ENCODE measurements at regions not wholly inside any gene's neighbourhood (a gene's known extent, or its start where the extent isn't known, plus 50 kb on each side); places are given as distances from the start of the nearest gene placed in this dataset.

DNA sequence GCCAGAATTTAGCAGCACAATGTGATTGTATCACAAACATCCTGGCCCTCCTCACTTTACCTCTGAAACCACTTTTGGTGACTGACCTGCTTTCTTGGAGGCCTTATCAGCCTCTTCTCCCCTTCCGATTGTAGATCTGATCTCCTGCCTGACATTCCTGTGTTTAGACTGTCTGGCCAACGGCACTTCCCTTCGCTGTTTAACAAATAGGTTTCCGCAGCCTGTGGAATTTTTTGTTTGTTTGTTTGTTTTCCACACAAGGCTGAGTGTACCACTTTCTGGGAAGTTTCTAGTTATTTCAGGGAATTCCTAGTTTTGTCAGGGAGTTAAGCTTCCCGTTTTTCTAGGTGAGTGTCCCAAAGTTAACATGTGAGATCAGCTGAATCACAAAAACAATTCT, 65.9 kb upstream of the CDKN3 start:
- DNase-seq: no peak
- 89% methylated on average over 2 of the region's 5 CpGs for WGBS (ENCODE audit: insufficient coverage)
- POLR2A ChIA-PET: no interaction called here
- H3K4me1 ChIP-seq (ENCODE audit: control extremely low read depth in 1 of 4, control insufficient read depth in 4 of 4, insufficient read depth in 4 of 4, low read length in 3 of 4): no peaks in the 10 kb centered on the region
- no peak overlapping the region for H3K27ac ChIP-seq (ENCODE audit: insufficient read depth in 1 of 2, low read depth in 1 of 2, low read length in 2 of 2, poor library complexity in 1 of 2, severe bottlenecking in 2 of 2)
- H3K36me3 ChIP-seq (ENCODE audit: control insufficient read depth in 4 of 4, insufficient read depth in 4 of 4, low read length in 3 of 4): no peaks in the 10 kb centered on the region
- H3K4me3 ChIP-seq (ENCODE audit: control insufficient read depth in 1 of 7, extremely low read depth in 1 of 7, insufficient read depth in 4 of 7, low read depth in 2 of 7, low read length in 6 of 7): no peak overlapping the region
- no peaks in the 10 kb centered on the region for H3K9me3 ChIP-seq (ENCODE audit: control extremely low read depth in 1 of 5, control insufficient read depth in 4 of 5, insufficient read depth in 2 of 5, low read depth in 1 of 5, low read length in 4 of 5)
- H3K27me3 ChIP-seq (replicated peaks in 2 of 5; ENCODE audit: control insufficient read depth in 4 of 5, insufficient read depth in 5 of 5, low read length in 4 of 5): peaks cover 0 to 3% (median 2%) of the 10 kb centered on the region in 5 experiments
- CTCF ChIA-PET: no interaction called here

DNA sequence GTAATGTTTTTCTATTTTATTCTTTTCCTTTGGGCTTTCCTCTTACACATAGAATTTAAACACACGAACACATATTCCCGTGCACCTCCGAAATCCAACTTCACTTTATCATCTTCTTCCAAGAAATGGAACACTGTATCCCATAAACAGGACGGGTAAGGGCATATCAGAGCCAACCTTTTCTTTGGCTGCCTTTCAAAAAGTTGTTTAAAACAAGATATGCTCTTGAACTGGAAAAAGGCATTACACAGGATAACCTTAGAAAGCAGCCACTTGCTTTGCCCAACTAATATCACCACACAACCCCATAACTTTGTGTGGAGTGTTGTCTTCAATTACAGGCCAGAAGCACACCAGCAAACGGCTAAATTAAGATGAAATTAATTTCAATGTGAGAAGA, 65.3 kb upstream of the CDKN3 start:
- Histone ChIP-seq H3K4me1 (ENCODE audit: control extremely low read depth in 1 of 4, control insufficient read depth in 4 of 4, insufficient read depth in 4 of 4, low read length in 3 of 4) (no peaks in the 10 kb centered on the region), H3K27me3 (replicated peaks in 2 of 5; ENCODE audit: control insufficient read depth in 4 of 5, insufficient read depth in 5 of 5, low read length in 4 of 5) (peaks cover 0 to 2% (median 0%) of the 10 kb centered on the region in 5 experiments), H3K4me3 (ENCODE audit: control insufficient read depth in 1 of 7, extremely low read depth in 1 of 7, insufficient read depth in 4 of 7, low read depth in 2 of 7, low read length in 6 of 7) (no peak overlapping the region), H3K9me3 (ENCODE audit: control extremely low read depth in 1 of 5, control insufficient read depth in 4 of 5, insufficient read depth in 2 of 5, low read depth in 1 of 5, low read length in 4 of 5) (no peaks in the 10 kb centered on the region), H3K27ac (ENCODE audit: insufficient read depth in 1 of 2, low read depth in 1 of 2, low read length in 2 of 2, poor library complexity in 1 of 2, severe bottlenecking in 2 of 2) (no peak overlapping the region), H3K36me3 (ENCODE audit: control insufficient read depth in 4 of 4, insufficient read depth in 4 of 4, low read length in 3 of 4) (no peaks in the 10 kb centered on the region)
- 100% methylated on average over 1 of the region's 5 CpGs for WGBS (ENCODE audit: insufficient coverage)
- ChIA-PET CTCF (no interaction called here), POLR2A (no interaction called here)
- no peak for DNase-seq

DNA sequence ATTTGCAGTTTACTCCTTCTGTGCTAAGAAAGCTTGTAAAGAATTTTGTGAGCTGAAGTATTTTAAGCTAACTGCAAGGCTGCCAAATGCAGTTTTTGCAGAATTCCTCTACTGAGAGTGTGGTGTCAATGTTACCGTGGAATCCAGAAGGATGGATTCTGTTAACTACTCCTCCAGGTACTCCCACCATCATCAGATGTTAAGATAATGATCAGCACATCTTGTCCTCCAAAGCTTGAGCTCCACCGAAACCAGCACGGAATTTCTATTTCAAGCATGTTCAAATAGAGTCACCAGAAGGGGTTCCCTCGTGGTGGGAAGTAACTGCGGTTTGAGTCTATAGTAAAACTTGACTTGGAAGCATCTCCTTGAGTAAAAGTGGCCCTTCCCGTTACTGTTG, 64.3 kb upstream of the CDKN3 start:
- Histone ChIP-seq H3K9me3 (ENCODE audit: control extremely low read depth in 1 of 5, control insufficient read depth in 4 of 5, insufficient read depth in 2 of 5, low read depth in 1 of 5, low read length in 4 of 5) (no peaks in the 10 kb centered on the region), H3K27me3 (replicated peaks in 2 of 5; ENCODE audit: control insufficient read depth in 4 of 5, insufficient read depth in 5 of 5, low read length in 4 of 5) (peaks cover 0 to 7% (median 0%) of the 10 kb centered on the region in 5 experiments), H3K36me3 (ENCODE audit: control insufficient read depth in 4 of 4, insufficient read depth in 4 of 4, low read length in 3 of 4) (no peaks in the 10 kb centered on the region), H3K4me1 (ENCODE audit: control extremely low read depth in 1 of 4, control insufficient read depth in 4 of 4, insufficient read depth in 4 of 4, low read length in 3 of 4) (no peaks in the 10 kb centered on the region), H3K27ac (ENCODE audit: insufficient read depth in 1 of 2, low read depth in 1 of 2, low read length in 2 of 2, poor library complexity in 1 of 2, severe bottlenecking in 2 of 2) (no peak overlapping the region), H3K4me3 (ENCODE audit: control insufficient read depth in 1 of 7, extremely low read depth in 1 of 7, insufficient read depth in 4 of 7, low read depth in 2 of 7, low read length in 6 of 7) (no peak overlapping the region)
- CTCF ChIA-PET: interaction anchor here (0.9 to 1.2 kb wide), 2 partner anchors 15 to 794 kb away, joined by 5 read pairs; no protein-coding TSS in a partner anchor
- POLR2A ChIA-PET: no interaction called here
- no peak for DNase-seq
- 96% methylated on average over 6 of the region's 6 CpGs for WGBS (ENCODE audit: insufficient coverage)

GRCh38 chr14:54333511-54333910, 63.3 kb upstream of the CDKN3 start:
- Histone ChIP-seq H3K27ac (ENCODE audit: insufficient read depth in 1 of 2, low read depth in 1 of 2, low read length in 2 of 2, poor library complexity in 1 of 2, severe bottlenecking in 2 of 2) (no peak overlapping the region), H3K4me1 (ENCODE audit: control extremely low read depth in 1 of 4, control insufficient read depth in 4 of 4, insufficient read depth in 4 of 4, low read length in 3 of 4) (no peaks in the 10 kb centered on the region), H3K27me3 (replicated peaks in 2 of 5; ENCODE audit: control insufficient read depth in 4 of 5, insufficient read depth in 5 of 5, low read length in 4 of 5) (peaks cover 0 to 8% (median 0%) of the 10 kb centered on the region in 5 experiments), H3K4me3 (ENCODE audit: control insufficient read depth in 1 of 7, extremely low read depth in 1 of 7, insufficient read depth in 4 of 7, low read depth in 2 of 7, low read length in 6 of 7) (no peak overlapping the region), H3K36me3 (ENCODE audit: control insufficient read depth in 4 of 4, insufficient read depth in 4 of 4, low read length in 3 of 4) (no peaks in the 10 kb centered on the region), H3K9me3 (ENCODE audit: control extremely low read depth in 1 of 5, control insufficient read depth in 4 of 5, insufficient read depth in 2 of 5, low read depth in 1 of 5, low read length in 4 of 5) (no peaks in the 10 kb centered on the region)
- ChIA-PET CTCF (interaction anchor here (1.5 kb wide), 1 partner anchor 10 kb away, joined by 4 read pairs; no protein-coding TSS in a partner anchor), POLR2A (no interaction called here)
- no CpG with 5 or more reads among the region's 4 CpGs for WGBS (ENCODE audit: insufficient coverage)
- no peak for DNase-seq

DNA sequence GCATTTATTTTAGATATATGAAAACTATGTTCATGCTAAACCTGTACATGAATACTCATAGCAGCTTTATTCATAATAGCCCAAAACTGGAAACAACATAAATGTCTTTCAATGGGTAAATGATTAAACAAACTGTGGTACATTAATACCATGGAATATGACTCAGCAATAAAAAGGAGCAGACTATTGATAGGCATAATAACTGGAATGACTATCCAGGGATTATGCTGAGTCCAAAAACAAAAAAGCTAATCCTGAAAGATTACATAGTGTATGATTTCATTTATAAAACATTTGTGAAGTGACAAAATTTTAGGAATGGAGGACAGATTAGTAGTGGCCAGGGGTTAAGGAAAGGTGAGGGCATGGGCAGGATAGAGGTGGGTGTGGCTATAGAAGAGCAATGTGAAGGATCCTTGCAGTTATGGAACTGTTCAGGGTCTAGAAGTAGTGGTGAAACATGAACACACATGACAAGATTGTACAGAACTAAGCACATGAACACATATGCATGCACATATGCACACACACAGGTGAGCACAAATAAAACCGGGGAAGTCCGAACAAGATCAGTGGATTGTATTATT, 61.1 kb upstream of the CDKN3 start:
- Histone ChIP-seq H3K4me3 (ENCODE audit: control insufficient read depth in 1 of 7, extremely low read depth in 1 of 7, insufficient read depth in 4 of 7, low read depth in 2 of 7, low read length in 6 of 7) (no peak overlapping the region), H3K4me1 (ENCODE audit: control extremely low read depth in 1 of 4, control insufficient read depth in 4 of 4, insufficient read depth in 4 of 4, low read length in 3 of 4) (no peaks in the 10 kb centered on the region), H3K27me3 (replicated peaks in 2 of 5; ENCODE audit: control insufficient read depth in 4 of 5, insufficient read depth in 5 of 5, low read length in 4 of 5) (peaks cover 0 to 8% (median 0%) of the 10 kb centered on the region in 5 experiments), H3K9me3 (ENCODE audit: control extremely low read depth in 1 of 5, control insufficient read depth in 4 of 5, insufficient read depth in 2 of 5, low read depth in 1 of 5, low read length in 4 of 5) (no peaks in the 10 kb centered on the region), H3K36me3 (ENCODE audit: control insufficient read depth in 4 of 4, insufficient read depth in 4 of 4, low read length in 3 of 4) (no peaks in the 10 kb centered on the region), H3K27ac (ENCODE audit: insufficient read depth in 1 of 2, low read depth in 1 of 2, low read length in 2 of 2, poor library complexity in 1 of 2, severe bottlenecking in 2 of 2) (no peak overlapping the region)
- no CpG with 5 or more reads among the region's 2 CpGs for WGBS (ENCODE audit: insufficient coverage)
- ChIA-PET POLR2A (no interaction called here), CTCF (no interaction called here)
- no peak for DNase-seq

- peaks cover 0 to 8% (median 0%) of the 10 kb centered on the region in 5 experiments for H3K27me3 ChIP-seq (replicated peaks in 2 of 5; ENCODE audit: control insufficient read depth in 4 of 5, insufficient read depth in 5 of 5, low read length in 4 of 5)
- 76% methylated on average over 9 of the region's 10 CpGs for WGBS (ENCODE audit: insufficient coverage)
- H3K36me3 ChIP-seq (ENCODE audit: control insufficient read depth in 4 of 4, insufficient read depth in 4 of 4, low read length in 3 of 4): no peaks in the 10 kb centered on the region
- no peak overlapping the region for H3K4me3 ChIP-seq (ENCODE audit: control insufficient read depth in 1 of 7, extremely low read depth in 1 of 7, insufficient read depth in 4 of 7, low read depth in 2 of 7, low read length in 6 of 7)
- no peaks in the 10 kb centered on the region for H3K9me3 ChIP-seq (ENCODE audit: control extremely low read depth in 1 of 5, control insufficient read depth in 4 of 5, insufficient read depth in 2 of 5, low read depth in 1 of 5, low read length in 4 of 5)
- no peak overlapping the region for H3K27ac ChIP-seq (ENCODE audit: insufficient read depth in 1 of 2, low read depth in 1 of 2, low read length in 2 of 2, poor library complexity in 1 of 2, severe bottlenecking in 2 of 2)
- CTCF ChIA-PET: interaction anchor here (1.2 to 4.4 kb wide), 3 partner anchors 8 to 16 kb away, joined by 3 to 16 read pairs (median 11); no protein-coding TSS in a partner anchor
- no peak for DNase-seq
- no peaks in the 10 kb centered on the region for H3K4me1 ChIP-seq (ENCODE audit: control extremely low read depth in 1 of 4, control insufficient read depth in 4 of 4, insufficient read depth in 4 of 4, low read length in 3 of 4)
- POLR2A ChIA-PET: no interaction called here
Measured at GRCh38 chr14:54337314-54337713, 59.5 kb upstream of the CDKN3 start.

DNA sequence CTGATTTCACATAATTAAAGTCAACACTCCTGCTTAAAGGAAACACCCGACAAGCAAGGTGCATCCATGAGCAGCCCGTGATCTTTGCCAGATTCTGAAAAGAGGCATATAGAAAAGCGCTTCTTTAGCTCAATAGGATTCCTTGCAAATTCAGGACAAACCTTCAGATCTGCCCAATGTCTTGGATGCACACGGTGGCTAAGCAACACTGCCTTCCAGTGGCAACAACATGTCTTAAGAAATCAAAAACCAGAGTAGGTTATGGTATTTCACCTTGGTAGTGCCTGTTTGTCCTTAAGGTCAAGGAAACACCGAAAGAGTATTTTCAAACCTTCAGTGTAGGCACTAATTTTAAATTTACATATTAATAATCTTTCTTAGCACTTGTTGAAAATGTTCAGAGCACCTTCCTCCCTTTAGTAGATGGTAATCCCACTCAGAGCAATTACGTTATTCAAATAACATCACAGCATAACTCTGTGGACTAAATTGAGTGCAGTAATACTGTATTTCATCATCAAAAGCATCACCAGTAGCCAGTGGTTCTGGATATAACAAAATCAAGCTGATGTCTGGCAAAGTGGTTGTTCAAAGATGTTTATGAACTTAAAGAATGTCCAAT, 58.0 kb upstream of the CDKN3 start:
- H3K36me3 ChIP-seq (ENCODE audit: control insufficient read depth in 4 of 4, insufficient read depth in 4 of 4, low read length in 3 of 4): no peaks in the 10 kb centered on the region
- DNase-seq: peak in 2 of 3 donors; percentile 29 to 30
- WGBS (ENCODE audit: insufficient coverage): 48% methylated on average over 4 of the region's 6 CpGs
- peaks cover 0 to under 1% (median 0%) of the 10 kb centered on the region in 4 experiments for H3K4me1 ChIP-seq (ENCODE audit: control extremely low read depth in 1 of 4, control insufficient read depth in 4 of 4, insufficient read depth in 4 of 4, low read length in 3 of 4)
- CTCF ChIA-PET: interaction anchor here (1.7 to 4.4 kb wide), 3 partner anchors 10 to 800 kb away, joined by 9 to 16 read pairs (median 11); no protein-coding TSS in a partner anchor
- no peak overlapping the region for H3K4me3 ChIP-seq (ENCODE audit: control insufficient read depth in 1 of 7, extremely low read depth in 1 of 7, insufficient read depth in 4 of 7, low read depth in 2 of 7, low read length in 6 of 7)
- H3K27me3 ChIP-seq (replicated peaks in 2 of 5; ENCODE audit: control insufficient read depth in 4 of 5, insufficient read depth in 5 of 5, low read length in 4 of 5): peaks cover 0 to 6% (median 0%) of the 10 kb centered on the region in 5 experiments
- H3K9me3 ChIP-seq (ENCODE audit: control extremely low read depth in 1 of 5, control insufficient read depth in 4 of 5, insufficient read depth in 2 of 5, low read depth in 1 of 5, low read length in 4 of 5): no peaks in the 10 kb centered on the region
- POLR2A ChIA-PET: no interaction called here
- no peak overlapping the region for H3K27ac ChIP-seq (ENCODE audit: insufficient read depth in 1 of 2, low read depth in 1 of 2, low read length in 2 of 2, poor library complexity in 1 of 2, severe bottlenecking in 2 of 2)

Data from common myeloid progenitor, CD34-positive (primary cell).